HG02884 (cell line): ENCODE measurements at regions not wholly inside any gene's neighbourhood (a gene's known extent, or its start where the extent isn't known, plus 50 kb on each side); places are given as distances from the start of the nearest gene placed in this dataset.

Source experiments
- ATAC-seq: cut with Tn5 transposase; IDR thresholded peaks from one replicate; pipeline ENCODE4 v1.9.1; 2021; ENCODE audit warnings: mild to moderate bottlenecking, moderate library complexity; ENCODE audit not compliant: unreplicated experiment

DNA sequence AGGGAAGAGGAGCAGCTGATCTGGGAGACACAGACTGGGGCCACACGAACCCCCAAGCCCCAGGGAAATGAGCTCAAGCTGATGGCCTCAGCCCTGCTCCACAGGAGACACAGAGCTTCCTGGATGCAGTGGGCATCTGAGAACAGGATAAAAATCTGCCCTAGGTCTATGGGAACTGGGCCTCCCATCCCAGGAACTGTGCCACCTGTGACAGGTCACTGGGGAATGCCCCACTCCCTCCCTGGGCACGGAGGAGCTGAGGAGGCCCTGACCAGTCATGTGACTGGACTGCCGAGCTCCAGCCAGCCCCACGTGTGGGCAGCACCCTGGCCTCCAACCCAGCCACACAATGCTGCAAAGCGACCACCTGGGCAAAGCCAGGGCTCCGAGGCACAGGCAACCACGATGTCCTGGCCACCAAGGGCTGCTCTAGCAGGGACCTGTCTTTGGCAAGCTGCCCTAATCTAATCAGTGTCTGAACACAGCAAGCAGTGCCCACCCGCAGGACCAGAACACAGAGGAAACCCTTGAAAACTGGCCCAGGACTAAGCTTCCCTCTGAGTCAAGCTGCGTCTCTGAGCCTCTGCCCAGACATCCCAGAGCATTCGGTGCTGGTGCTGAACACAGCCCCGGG, 57.8 kb upstream of the ID2 start:
- ATAC-seq = no peak

DNA sequence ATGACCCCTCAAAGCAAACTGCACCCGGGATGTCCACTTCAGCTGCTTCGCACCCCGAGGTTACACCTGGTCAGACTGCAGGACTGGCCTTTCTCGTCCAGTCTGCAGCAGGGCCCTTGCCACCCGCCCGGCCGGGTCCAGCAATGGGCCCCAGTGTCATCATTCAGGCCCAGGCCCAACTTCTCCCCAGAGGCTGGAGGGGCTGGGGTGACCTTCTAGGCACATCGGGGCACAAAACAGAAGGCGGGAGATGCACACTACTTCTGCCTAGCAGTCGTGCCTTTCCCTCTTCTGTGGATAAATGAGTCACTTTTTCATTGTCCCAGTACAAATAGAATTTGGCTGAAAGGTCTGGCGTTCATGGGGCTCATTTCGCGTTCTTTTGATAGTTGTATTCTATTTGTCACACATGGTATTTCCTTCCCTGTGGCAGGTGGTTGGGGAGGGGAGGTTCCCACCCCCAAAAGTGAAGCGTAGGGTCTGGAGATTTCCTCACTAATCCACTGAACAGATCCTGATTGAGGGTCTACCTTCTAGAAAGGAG, 56.9 kb upstream of the ID2 start:
- no peak for ATAC-seq

DNA sequence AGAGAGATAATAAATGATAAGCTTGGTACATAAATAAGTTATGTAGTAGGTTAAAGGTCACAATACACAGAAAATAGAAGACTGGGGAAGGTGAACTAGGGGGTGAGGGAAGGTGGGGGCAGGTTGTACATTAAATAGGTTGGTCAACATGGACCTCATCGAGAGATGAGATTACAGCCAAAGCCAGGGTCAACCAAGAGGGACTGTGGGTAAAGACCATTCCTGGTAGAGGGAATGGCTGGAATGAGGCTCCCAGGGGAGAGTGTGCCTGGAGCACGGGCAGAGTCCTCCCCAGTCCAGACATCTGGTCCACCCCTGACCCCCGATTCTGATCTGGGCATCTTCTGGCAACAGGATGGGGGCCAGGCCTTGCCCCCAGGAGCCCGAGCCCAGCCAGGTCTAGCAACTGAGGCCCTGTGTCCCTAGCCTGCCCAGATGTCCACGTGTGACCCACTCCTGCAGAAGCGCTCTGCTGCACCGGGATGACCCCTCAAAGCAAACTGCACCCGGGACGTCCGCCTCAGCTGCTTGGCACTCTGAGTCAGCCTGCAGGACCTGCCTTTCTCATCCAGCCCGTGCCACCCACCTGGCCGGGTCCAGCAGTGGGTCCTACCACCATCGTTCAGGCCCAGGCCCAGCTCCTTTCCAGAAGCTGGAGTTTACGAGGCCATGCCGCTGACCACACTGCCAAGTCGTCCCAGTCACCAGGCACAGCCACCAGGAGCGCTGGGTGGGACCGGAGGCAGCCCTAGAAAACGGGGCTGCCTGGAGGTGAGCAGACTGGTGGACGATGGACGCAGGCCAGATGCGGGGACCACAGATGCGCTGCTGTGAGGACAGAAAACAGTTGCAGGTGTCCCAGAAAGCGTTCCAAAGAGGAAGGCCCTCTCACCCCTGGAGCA, 56.2 kb upstream of the ID2 start:
- ATAC-seq = no peak

DNA sequence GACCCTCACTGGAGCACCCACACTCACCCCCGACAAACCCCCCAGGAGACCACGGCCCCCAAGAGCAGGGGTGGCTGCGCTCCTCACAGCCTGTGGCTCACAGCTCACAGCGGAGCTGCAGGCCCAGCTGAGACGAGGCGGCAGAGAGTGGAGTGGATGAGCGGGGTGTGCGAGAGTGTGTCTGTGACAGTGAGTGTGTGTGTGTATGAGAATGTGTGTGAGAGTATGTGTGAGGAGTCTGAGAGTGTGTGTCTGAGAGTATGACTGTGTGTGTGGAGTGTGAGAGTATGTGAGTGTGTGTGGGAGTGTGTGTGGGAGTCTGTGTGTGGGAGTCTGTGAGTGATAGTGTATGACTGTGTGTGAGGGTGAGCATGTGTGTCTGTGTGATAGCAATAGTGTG, 55.3 kb upstream of the ID2 start:
- no peak for ATAC-seq

DNA sequence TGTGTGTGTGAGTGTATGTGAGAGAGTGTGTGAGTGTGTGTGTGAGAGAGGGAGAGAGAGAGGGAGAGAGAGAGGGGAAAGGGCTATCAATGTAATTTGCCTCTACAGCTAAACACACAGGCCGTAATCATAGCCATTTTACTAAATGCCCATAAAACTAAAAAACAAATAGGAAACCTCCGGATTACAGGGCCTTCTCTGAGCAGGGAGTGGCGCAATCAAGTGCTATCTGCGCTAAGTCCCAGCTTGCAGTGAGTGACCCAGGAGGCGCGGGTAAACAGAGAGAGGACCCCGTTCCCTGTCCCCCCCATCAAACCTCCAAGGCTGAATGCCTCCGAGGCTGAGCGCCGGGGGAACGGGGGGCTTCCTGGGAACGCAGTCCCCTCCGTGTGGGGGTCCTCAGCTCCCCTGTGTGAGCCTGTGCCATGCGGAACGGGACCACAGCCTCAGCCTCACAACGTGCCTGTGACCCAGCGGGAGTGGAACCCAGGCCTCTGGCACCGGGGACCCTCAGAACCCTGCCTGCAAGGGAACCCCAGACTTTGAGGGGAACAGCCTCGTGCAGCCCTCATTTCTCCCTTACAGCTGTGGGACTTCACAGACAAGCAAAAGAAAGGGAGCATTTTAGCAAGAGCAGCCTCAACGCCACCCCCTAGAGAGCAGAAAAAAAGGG, 54.7 kb upstream of the ID2 start:
- no peak for ATAC-seq

DNA sequence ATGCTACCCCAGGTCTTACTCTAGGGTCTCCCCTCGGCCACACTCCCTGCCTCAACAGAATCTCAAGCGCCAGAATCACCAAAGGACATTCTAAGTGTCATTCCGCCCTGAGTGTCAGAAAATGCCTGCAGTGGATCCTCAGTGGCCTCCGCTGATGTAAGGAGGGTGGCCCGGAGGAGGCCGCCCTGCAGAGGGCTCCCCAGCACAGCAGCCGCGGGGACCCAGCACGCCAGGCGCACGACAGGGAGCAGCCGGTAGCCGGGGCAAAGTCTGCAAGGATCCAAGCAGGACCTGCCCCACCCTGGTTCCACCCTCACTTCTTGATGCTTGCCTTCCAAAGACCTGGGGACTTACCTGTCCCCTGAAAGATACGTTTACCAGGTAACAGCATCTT, 54.2 kb upstream of the ID2 start:
- ATAC-seq = no peak

DNA sequence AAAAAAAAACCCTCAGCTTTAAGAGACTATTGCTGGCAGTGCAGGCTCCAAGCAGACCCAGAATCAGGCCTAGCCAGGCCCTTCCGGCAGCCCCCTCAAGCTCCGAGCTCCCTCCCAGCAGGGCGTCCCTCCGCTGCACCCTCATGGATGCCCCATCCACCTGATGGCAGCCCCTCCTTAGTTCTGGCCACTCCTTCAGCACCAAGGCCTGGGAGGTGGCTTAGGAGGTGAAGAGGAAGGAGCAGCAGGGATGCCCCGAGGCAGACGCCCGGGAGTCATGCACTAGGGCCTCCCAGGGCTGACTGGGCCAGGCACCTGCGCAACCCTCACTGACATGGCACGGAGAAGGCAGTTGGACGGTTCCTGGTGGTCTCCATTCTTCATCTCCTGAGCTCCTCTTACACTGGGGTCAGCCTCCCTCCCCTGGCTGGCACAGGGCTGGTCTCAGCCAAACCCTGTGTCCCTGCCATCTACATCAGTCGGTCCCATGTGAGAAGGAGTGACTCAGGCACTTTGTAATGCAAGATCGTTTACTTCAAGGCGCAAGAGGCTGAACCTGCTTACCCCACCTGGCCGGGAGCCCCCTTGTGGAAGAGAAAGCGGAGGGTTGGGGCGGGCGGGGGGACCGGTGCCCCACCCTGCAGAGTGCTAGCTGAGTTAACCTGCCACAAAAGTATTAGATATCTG, 53.5 kb upstream of the ID2 start:
- no peak for ATAC-seq

DNA sequence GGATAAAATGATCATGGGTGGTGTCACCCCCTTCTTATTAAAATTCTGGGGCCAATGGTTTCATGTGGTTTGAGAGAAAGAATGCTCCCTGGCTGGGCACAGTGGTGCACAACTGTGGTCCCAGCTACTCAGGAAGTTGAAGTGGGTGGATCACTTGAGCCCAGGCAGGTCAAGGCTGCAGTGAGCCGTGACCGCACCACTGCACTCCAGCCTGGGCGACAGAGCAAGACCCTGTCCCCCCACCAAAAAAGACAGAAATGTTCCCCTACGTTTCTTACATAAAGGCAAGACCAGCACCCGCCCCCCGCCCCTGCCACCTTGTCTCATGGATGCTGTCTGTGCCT, 53.0 kb upstream of the ID2 start:
- no peak for ATAC-seq

DNA sequence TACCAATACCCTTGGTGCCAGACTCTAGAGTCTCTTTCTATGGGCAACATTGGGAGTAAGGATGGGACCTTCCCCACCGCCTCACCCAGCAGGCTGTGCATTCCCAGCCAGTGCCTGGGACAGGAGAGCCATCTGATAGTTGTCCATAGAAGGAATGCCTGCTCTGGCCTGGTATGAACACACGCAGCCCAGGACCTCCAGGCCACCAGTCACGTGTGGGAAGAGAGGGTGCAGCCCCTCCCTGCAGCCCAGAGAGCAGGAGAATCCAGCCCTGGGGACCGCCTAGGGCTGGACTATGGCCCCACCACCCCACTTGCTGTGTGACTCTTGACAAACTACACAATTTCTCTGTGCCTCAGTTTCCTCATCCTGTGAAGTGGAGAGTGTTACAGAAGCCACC, 52.5 kb upstream of the ID2 start:
- no peak for ATAC-seq

DNA sequence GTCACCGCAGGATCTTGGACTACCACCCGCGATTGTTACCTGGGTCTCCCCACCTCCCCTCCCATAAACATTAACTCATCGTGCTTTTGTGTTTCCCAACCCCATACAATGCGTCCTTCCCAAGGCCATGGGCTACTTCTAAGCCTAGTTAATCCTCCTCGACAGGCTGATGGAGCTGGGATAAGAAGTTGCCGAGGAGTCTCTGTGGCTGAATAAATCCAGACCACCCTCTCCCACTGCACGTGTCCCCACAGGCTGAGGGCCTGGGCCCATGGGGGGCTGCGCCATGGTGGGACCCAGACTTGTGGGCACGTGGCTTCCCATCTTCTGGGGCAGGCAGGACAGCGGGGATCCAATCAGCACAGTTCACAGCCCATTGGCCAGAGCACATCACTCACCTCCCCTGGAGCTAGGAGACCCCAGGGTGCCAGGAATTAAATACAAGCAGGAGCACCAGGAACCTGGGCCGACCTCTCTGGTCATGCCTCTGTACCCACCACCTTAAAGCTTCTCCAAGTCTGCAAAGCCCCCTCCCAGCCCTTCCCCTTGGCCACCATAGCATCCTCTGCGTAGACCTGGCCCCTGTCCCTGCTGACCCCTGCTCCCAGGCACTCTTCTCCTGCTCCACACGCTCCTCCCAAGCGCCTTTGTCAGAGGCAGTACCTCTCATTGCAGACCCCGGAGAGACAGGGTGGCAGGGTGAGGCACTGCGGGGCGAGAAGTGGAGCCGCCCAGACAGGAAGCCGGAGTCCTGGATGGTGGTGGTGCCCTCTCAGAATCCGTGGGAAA, 51.0 kb upstream of the ID2 start:
- ATAC-seq = no peak

DNA sequence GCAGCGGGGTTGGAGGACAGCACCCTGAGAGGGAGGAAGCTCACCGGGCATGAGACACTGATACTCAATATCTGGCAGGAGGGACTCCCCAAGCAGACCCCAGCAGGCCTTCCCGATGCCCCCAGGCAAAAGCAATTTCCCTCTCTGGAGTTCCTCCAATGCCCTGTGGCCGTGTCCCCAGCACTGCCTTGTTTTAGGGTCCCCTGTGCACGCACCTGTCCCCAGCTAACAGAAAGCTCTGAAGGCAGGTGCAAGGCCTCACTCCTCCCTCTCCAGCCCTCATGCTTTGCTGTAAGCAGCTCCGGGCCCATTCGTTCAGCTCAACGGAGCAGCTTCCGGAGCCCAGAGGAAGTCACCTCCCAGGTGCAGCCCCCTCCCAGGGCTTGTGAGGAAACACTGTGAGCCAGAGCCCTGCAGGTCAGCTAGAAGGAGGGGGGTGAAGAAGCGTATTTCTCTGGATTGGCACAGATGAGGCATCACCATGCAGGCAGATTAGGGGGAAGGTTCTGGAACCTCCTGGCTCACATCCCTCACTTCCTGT, 50.3 kb upstream of the ID2 start:
- no peak for ATAC-seq
